NT2/D1 (cell line): ENCODE measurements at regions not wholly inside any gene's neighbourhood (a gene's known extent, or its start where the extent isn't known, plus 50 kb on each side); places are given as distances from the start of the nearest gene placed in this dataset.

Experiments used
- DNase-seq: peaks from one replicate; pipeline ENCODE4 v3.0.0-alpha.2; 2011; ENCODE audit warnings: low read depth, low spot score
- H3K27me3 ChIP-seq: 2 replicates; pipeline ENCODE4 v1.6.0; 2011; ENCODE audit warnings: mild to moderate bottlenecking; ENCODE audit not compliant: insufficient read length, insufficient read depth
- H3K36me3 ChIP-seq: 2 replicates; pipeline ENCODE4 v1.6.1; 2011; ENCODE audit warnings: mild to moderate bottlenecking, low read length, mixed read lengths; ENCODE audit not compliant: insufficient read depth, insufficient read length
- H3K4me1 ChIP-seq: 2 replicates; pipeline ENCODE4 v1.5.1; 2011; ENCODE audit not compliant: insufficient read depth, insufficient read length
- H3K4me3 ChIP-seq: 2 replicates; pipeline ENCODE4 v1.5.1; 2011; ENCODE audit warnings: low read depth; ENCODE audit not compliant: insufficient read length
- H3K9ac ChIP-seq: 2 replicates; pipeline ENCODE4 v1.6.0; 2011; ENCODE audit warnings: low read depth; ENCODE audit not compliant: insufficient read length
- H3K9me3 ChIP-seq: 2 replicates; pipeline ENCODE4 v1.5.1; 2011; ENCODE audit warnings: mild to moderate bottlenecking, low read length; ENCODE audit not compliant: insufficient read depth
- SUZ12 ChIP-seq: IDR thresholded peaks from 2 replicates; pipeline ENCODE4 v1.6.1; 2011; ENCODE audit not compliant: insufficient read length, insufficient read depth; ENCODE audit errors: extremely low read depth
- YY1 ChIP-seq: IDR thresholded peaks from 2 replicates; pipeline ENCODE4 v1.6.1; 2011; ENCODE audit not compliant: insufficient read length, insufficient read depth
- ZNF274 ChIP-seq: IDR thresholded peaks from 2 replicates; pipeline ENCODE4 v1.6.1; 2011; ENCODE audit warnings: mild to moderate bottlenecking, low read depth, low read length

DNA sequence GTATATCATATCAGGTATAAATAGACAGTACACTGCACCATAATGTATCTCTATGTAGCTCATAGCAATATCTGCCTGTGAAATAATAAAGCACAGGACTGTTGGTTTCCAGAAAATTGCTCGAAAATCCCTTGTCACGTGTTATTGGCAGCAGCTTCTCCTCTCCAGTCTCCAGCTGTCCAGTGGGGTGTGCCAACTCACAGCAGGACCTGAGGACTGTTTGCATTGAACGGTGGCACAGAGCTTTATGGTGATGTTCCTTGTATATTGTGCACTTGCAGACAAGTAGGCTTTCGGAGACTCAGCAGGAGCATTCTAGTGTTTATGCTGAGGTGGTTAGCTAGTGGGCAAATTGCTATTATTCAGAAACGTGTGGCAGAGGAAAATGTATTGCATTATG lies 182.2 kb upstream of the ATP5MC3 start:
- DNase-seq: no peak
- no peaks in the 10 kb centered on the region for H3K27me3 ChIP-seq

DNA sequence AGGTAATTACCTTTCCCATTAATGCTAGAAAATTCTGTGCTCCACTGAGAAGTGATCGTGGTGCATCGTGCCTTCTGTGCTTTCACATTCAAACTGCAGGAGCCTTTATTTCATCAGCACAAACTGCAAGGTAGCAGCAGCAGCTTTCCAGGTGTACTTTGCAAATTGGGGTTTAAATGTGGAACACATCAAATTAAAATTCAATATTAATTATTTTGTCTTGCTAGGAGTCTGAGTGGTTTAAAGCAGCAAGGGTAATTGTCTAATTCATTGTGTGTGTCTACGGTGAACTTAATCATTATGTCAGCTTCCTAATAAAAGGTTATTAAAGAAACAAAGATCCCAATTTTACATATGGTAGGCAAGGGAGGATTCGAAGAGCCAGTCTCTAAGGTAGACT lies 180.8 kb upstream of the ATP5MC3 start:
- Histone ChIP-seq H3K27me3 (no peaks in the 10 kb centered on the region), H3K4me1 (no peaks in the 10 kb centered on the region), H3K36me3 (no peaks in the 10 kb centered on the region), H3K4me3 (no peak overlapping the region), H3K9me3 (no peaks in the 10 kb centered on the region), H3K9ac (no peak overlapping the region)
- no peak for DNase-seq
- no peak for TF ChIP-seq ZNF274
- TF ChIP-seq YY1: no peak
- no peak for TF ChIP-seq SUZ12

More for the DNA sequence above, 182.2 kb upstream of the ATP5MC3 start:
- H3K4me1 ChIP-seq: no peaks in the 10 kb centered on the region
- no peaks in the 10 kb centered on the region for H3K9me3 ChIP-seq
- no peak overlapping the region for H3K4me3 ChIP-seq
- H3K9ac ChIP-seq: no peak overlapping the region
- H3K36me3 ChIP-seq: no peaks in the 10 kb centered on the region
- no peak for TF ChIP-seq ZNF274
- no peak for TF ChIP-seq YY1
- no peak for TF ChIP-seq SUZ12

DNA sequence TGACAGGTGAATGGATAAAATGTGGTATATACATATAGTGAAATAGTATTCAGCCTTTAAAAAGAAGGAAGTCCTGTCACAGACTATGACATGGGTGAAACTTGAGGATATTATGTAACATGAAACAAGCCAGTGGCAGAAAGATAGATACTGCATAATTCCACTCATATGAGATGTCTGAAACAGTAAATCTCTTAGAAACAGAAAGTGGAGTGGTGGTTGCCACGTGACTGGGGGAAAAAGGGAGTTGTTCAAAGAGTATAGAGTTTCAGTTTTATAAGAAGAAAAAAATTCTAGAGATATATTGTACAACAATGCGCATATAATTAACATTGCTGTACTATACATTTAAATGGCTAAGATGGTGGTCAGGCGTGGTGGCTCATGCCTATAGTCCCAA lies 178.2 kb upstream of the ATP5MC3 start:
- H3K36me3 ChIP-seq: no peaks in the 10 kb centered on the region
- no peak overlapping the region for H3K4me3 ChIP-seq
- TF ChIP-seq YY1 (no peak), ZNF274 (no peak), SUZ12 (no peak)
- DNase-seq: no peak
- H3K9ac ChIP-seq: no peak overlapping the region
- no peaks in the 10 kb centered on the region for H3K27me3 ChIP-seq
- H3K4me1 ChIP-seq: no peaks in the 10 kb centered on the region
- H3K9me3 ChIP-seq: no peaks in the 10 kb centered on the region

DNA sequence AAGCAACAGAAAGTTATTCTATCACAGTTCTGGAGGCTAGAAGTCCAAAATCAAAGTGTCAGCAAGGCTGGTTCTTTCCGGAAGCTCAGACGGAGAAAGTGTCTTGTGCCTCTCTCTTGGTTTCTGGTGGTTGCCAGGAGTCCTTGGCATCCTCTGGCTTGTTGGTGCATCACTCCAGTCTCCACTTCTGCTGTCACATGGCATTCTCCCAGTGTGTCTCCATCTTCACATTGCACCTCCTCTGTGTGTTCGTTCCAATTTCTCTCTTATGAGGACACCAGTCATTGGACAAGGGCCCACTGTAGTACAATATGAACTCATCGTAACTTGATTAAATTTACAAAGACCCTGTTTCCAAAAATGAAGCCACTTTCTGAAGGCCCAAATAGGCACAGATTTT lies 175.4 kb upstream of the ATP5MC3 start:
- H3K4me1 ChIP-seq: no peaks in the 10 kb centered on the region
- H3K4me3 ChIP-seq: no peak overlapping the region
- no peak for DNase-seq
- H3K27me3 ChIP-seq: no peaks in the 10 kb centered on the region
- H3K9me3 ChIP-seq: no peaks in the 10 kb centered on the region
- TF ChIP-seq SUZ12: no peak
- TF ChIP-seq ZNF274: no peak
- TF ChIP-seq YY1: no peak
- H3K9ac ChIP-seq: no peak overlapping the region
- no peaks in the 10 kb centered on the region for H3K36me3 ChIP-seq

DNA sequence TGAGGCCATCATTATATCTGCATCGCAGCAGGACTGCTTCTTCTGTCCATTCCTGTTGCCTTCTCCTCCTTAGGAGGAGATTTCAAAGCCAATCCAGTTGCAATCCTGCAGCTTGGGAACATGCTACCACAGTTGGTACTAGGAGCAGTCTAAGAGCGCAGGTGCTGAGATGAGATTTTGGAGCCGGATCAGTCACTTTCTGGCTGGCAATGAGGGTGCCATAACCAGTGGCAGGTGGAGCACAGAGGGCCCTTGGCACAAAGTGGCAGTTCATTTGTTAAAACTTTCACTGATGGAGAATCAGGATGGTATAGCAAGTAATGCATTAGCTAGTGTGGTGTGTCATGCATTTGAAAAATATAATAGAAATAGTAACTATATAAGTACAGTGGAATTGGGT lies 173.7 kb upstream of the ATP5MC3 start:
- no peaks in the 10 kb centered on the region for H3K36me3 ChIP-seq
- TF ChIP-seq ZNF274 (no peak), SUZ12 (no peak), YY1 (no peak)

DNA sequence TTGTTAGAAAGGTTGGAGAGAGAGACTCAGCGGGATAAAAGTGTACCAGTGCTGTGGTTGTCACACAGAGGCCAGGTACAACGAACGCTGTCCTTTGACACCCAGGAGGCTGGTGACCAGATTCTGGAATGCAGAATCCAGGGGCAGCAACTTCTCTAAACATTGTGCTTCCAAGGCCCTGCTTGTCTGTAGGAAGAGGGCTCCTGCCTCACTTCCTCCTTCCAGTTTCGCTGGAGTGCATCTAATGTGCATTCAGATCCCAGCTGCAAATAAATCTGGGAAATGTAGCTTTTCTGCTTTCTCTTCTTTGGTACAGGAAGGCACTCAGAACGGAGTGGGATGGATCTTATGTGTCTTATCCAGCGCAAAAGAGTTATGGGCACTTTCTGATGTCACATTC lies 171.8 kb upstream of the ATP5MC3 start:
- no peak overlapping the region for H3K4me3 ChIP-seq
- H3K36me3 ChIP-seq: no peaks in the 10 kb centered on the region
- no peak overlapping the region for H3K9ac ChIP-seq
- H3K4me1 ChIP-seq: no peaks in the 10 kb centered on the region
- TF ChIP-seq YY1 (no peak), SUZ12 (no peak), ZNF274 (no peak)
- H3K9me3 ChIP-seq: no peaks in the 10 kb centered on the region
- no peak for DNase-seq
- no peaks in the 10 kb centered on the region for H3K27me3 ChIP-seq

More for the DNA sequence above, 173.7 kb upstream of the ATP5MC3 start:
- Histone ChIP-seq H3K4me3 (no peak overlapping the region), H3K9ac (no peak overlapping the region), H3K4me1 (no peaks in the 10 kb centered on the region), H3K27me3 (no peaks in the 10 kb centered on the region), H3K9me3 (no peaks in the 10 kb centered on the region)
- DNase-seq: no peak

DNA sequence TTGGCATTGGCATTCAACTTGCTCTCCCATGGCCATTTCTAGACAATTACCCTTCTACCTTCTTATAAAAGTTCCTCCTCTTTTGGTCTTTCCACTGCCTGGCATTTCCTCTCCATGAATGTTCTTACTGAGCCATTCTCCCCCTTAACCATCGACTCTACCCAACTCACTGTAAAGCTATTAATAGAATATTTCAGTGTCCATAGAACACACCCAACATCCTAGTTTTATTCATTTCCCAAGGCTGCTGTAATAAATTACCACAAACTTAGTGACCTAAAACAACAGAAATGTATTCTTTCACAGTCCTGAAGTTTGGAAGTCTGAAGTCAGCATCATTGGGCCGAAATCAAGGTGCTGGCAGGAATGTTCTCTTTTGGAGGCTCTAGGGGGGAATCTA lies 170.0 kb upstream of the ATP5MC3 start:
- Histone ChIP-seq H3K9me3 (no peaks in the 10 kb centered on the region; the same call in 1 of the 2 replicates), H3K4me1 (no peaks in the 10 kb centered on the region), H3K9ac (no peak overlapping the region), H3K4me3 (no peak overlapping the region), H3K36me3 (no peaks in the 10 kb centered on the region), H3K27me3 (no peaks in the 10 kb centered on the region)
- TF ChIP-seq SUZ12 (no peak), YY1 (no peak), ZNF274 (no peak)
- no peak for DNase-seq

DNA sequence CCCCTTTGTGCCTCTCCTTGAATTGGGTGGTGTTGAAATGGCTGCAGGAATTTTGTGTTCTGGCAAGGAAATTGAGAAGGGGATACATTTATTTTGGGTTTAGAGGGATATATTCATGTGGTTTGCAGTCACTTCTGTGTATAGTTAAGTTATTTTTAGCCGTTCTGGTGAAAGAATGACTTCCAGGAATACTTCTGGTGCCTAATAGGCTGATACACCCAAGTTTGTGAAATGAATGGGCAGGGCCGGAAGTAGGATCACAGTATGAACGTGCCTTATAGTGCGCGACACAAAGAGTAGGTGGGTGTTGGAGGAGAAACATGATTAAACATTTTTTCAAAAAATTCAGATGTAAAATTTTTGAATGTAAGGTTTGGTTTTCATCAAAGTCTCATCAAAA lies 168.6 kb upstream of the ATP5MC3 start:
- Histone ChIP-seq H3K4me3 (no peak overlapping the region), H3K36me3 (no peaks in the 10 kb centered on the region), H3K27me3 (no peaks in the 10 kb centered on the region), H3K9me3 (no peaks in the 10 kb centered on the region; the same call in 1 of the 2 replicates), H3K4me1 (no peaks in the 10 kb centered on the region), H3K9ac (no peak overlapping the region)
- DNase-seq: no peak
- no peak for TF ChIP-seq YY1
- no peak for TF ChIP-seq ZNF274
- no peak for TF ChIP-seq SUZ12
